ENCODE measurements at regions not wholly inside any gene's neighbourhood (a gene's known extent, or its start where the extent isn't known, plus 50 kb on each side); places are given as distances from the start of the nearest gene placed in this dataset.
"Not testable (repeated sequence)": the region's sequence is repeated elsewhere in the genome, so short reads cannot be mapped to it uniquely, and the experiment has no call there.

GRCh38 chr9:103335461-103335860 is 340.3 kb downstream of the CYLC2 start:
- Histone ChIP-seq H3K36me3 (ENCODE audit: insufficient read depth, low read length) (no peaks in the 10 kb centered on the region), H3K79me2 (ENCODE audit: insufficient read depth, low read length) (no peaks in the 10 kb centered on the region), H3F3A (ENCODE audit: insufficient read depth, low read length) (no peaks in the 10 kb centered on the region), H2AFZ (ENCODE audit: low read length) (no peak overlapping the region), H3K4me3 (ENCODE audit: low read depth, low read length, poor library complexity, severe bottlenecking) (no peak overlapping the region), H3K4me2 (ENCODE audit: low read length) (no peak overlapping the region), H3K4me1 (ENCODE audit: insufficient read depth, low read length, severe bottlenecking) (no peaks in the 10 kb centered on the region), H4K20me1 (ENCODE audit: insufficient read depth, low read length) (no peaks in the 10 kb centered on the region), H3K9ac (ENCODE audit: low read length) (no peak overlapping the region), H3K27me3 (ENCODE audit: insufficient read depth, low read length) (no peaks in the 10 kb centered on the region), H3K27ac (ENCODE audit: low read depth, low read length, poor library complexity, severe bottlenecking) (no peak overlapping the region), H3K9me3 (ENCODE audit: low read length) (no peaks in the 10 kb centered on the region), H3K9me2 (ENCODE audit: low read depth, low read length) (no peaks in the 10 kb centered on the region)
- TF ChIP-seq EZH2 (IDR thresholded peaks at IDR 0.05; ENCODE audit: borderline replicate concordance, low read length) (no peak), CTCF (IDR thresholded peaks at IDR 0.05; ENCODE audit: low read length) (no peak)

DNA sequence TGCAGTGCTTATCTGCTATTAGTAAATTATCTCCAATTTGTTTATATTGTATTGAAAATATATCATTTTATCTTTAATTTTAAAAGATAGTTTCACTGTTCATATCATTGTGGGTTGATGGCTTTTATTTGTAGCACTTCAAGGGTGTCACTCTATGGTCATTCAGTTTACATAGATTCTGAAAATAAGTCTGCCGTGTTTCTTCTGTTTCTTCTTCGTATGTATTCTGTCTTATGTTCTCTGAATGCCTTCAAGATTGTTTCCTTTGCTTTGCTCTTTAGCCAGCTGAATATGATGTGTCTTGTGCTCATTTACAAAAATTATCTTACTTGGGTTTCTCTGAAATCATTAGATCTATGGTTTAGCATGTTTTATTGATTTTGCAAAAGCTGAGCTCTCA is 359.9 kb downstream of the CYLC2 start:
- no peaks in the 10 kb centered on the region for H3F3A ChIP-seq (ENCODE audit: insufficient read depth, low read length)
- H3K4me2 ChIP-seq (ENCODE audit: low read length): no peak overlapping the region
- no peak overlapping the region for H2AFZ ChIP-seq (ENCODE audit: low read length)
- H3K4me1 ChIP-seq (ENCODE audit: insufficient read depth, low read length, severe bottlenecking): no peaks in the 10 kb centered on the region
- no peaks in the 10 kb centered on the region for H3K9me2 ChIP-seq (ENCODE audit: low read depth, low read length)
- no peak overlapping the region for H3K9ac ChIP-seq (ENCODE audit: low read length)
- no peak overlapping the region for H3K27ac ChIP-seq (ENCODE audit: low read depth, low read length, poor library complexity, severe bottlenecking)
- H3K36me3 ChIP-seq (ENCODE audit: insufficient read depth, low read length): no peaks in the 10 kb centered on the region
- H3K27me3 ChIP-seq (ENCODE audit: insufficient read depth, low read length): no peaks in the 10 kb centered on the region
- no peaks in the 10 kb centered on the region for H3K79me2 ChIP-seq (ENCODE audit: insufficient read depth, low read length)
- no peaks in the 10 kb centered on the region for H3K9me3 ChIP-seq (ENCODE audit: low read length)
- TF ChIP-seq EZH2 (IDR thresholded peaks at IDR 0.05; ENCODE audit: borderline replicate concordance, low read length): no peak
- no peak for TF ChIP-seq CTCF (IDR thresholded peaks at IDR 0.05; ENCODE audit: low read length)
- H4K20me1 ChIP-seq (ENCODE audit: insufficient read depth, low read length): no peaks in the 10 kb centered on the region
- H3K4me3 ChIP-seq (ENCODE audit: low read depth, low read length, poor library complexity, severe bottlenecking): no peak overlapping the region

DNA sequence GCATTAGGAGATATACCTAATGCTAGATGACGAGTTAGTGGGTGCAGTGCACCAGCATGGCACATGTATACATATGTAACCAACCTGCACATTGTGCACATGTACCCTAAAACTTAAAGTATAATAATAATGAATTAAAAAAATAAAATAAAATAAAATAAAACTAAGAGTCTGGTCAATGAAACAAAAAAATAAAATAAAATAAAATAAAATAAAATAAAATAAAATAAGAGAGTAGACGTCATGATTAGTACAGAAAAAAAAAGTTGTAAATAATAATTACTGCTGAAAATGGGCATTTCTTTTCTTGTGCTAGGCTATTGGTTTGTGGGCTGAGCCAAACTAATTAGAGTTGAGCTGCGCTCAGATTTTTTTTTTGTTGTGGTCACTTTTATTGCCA is 362.8 kb downstream of the CYLC2 start:
- not testable (repeated sequence) for H3K9me3 ChIP-seq (ENCODE audit: low read length); H3F3A ChIP-seq (ENCODE audit: insufficient read depth, low read length); H2AFZ ChIP-seq (ENCODE audit: low read length); H3K4me3 ChIP-seq (ENCODE audit: low read depth, low read length, poor library complexity, severe bottlenecking); H3K9me2 ChIP-seq (ENCODE audit: low read depth, low read length); H3K79me2 ChIP-seq (ENCODE audit: insufficient read depth, low read length); H3K36me3 ChIP-seq (ENCODE audit: insufficient read depth, low read length); H3K27me3 ChIP-seq (ENCODE audit: insufficient read depth, low read length); H3K4me1 ChIP-seq (ENCODE audit: insufficient read depth, low read length, severe bottlenecking); H4K20me1 ChIP-seq (ENCODE audit: insufficient read depth, low read length); H3K27ac ChIP-seq (ENCODE audit: low read depth, low read length, poor library complexity, severe bottlenecking); H3K9ac ChIP-seq (ENCODE audit: low read length); H3K4me2 ChIP-seq (ENCODE audit: low read length)

GRCh38 chr9:103361906-103362305 is 366.8 kb downstream of the CYLC2 start:
- no peaks in the 10 kb centered on the region for H4K20me1 ChIP-seq (ENCODE audit: insufficient read depth, low read length)
- no peaks in the 10 kb centered on the region for H3F3A ChIP-seq (ENCODE audit: insufficient read depth, low read length)
- no peak overlapping the region for H3K4me2 ChIP-seq (ENCODE audit: low read length)
- H3K4me3 ChIP-seq (ENCODE audit: low read depth, low read length, poor library complexity, severe bottlenecking): no peak overlapping the region
- H3K79me2 ChIP-seq (ENCODE audit: insufficient read depth, low read length): no peaks in the 10 kb centered on the region
- no peaks in the 10 kb centered on the region for H3K9me3 ChIP-seq (ENCODE audit: low read length)
- no peak overlapping the region for H3K9ac ChIP-seq (ENCODE audit: low read length)
- H3K27me3 ChIP-seq (ENCODE audit: insufficient read depth, low read length): no peaks in the 10 kb centered on the region
- H3K9me2 ChIP-seq (ENCODE audit: low read depth, low read length): no peaks in the 10 kb centered on the region
- no peaks in the 10 kb centered on the region for H3K4me1 ChIP-seq (ENCODE audit: insufficient read depth, low read length, severe bottlenecking)
- TF ChIP-seq EZH2 (IDR thresholded peaks at IDR 0.05; ENCODE audit: borderline replicate concordance, low read length): no peak
- no peak for TF ChIP-seq CTCF (IDR thresholded peaks at IDR 0.05; ENCODE audit: low read length)
- no peak overlapping the region for H3K27ac ChIP-seq (ENCODE audit: low read depth, low read length, poor library complexity, severe bottlenecking)
- H2AFZ ChIP-seq (ENCODE audit: low read length): no peak overlapping the region
- no peaks in the 10 kb centered on the region for H3K36me3 ChIP-seq (ENCODE audit: insufficient read depth, low read length)
